ENCODE measurements at regions not wholly inside any gene's neighbourhood (a gene's known extent, or its start where the extent isn't known, plus 50 kb on each side); places are given as distances from the start of the nearest gene placed in this dataset.

DNA sequence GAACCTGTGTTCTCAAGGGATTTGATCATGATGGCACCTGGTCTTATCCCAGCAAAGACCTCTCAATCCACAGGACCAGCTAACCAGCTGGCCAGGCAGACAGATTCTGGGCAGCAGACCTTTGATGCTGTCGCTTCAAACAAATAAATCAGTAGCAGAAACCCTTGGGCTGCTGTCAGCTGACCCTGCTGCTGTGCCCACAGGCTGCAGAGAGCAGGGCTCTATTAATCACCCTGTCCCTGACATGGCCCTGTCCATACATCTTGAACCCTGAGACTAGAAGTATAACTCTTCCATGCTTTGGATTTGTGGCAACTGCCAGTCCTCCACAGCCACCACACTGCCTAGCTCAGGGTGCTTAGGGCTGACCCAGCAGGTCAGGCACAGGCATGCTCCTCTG is 244.1 kb upstream of the PODXL start:
- TF ChIP-seq ZNF584 (CRISPR knock-in tag; IDR thresholded peaks at IDR 0.05; ENCODE audit: low read depth) (no peak), ZNF24 (IDR thresholded peaks at IDR 0.05) (no peak), HNRNPL (IDR thresholded peaks at IDR 0.05; ENCODE audit: low read depth, low read length) (no peak), FIP1L1 (IDR thresholded peaks at IDR 0.05; ENCODE audit: low read depth, low read length, poor library complexity, severe bottlenecking) (no peak), ZNF274 (IDR thresholded peaks at IDR 0.05; ENCODE audit: borderline replicate concordance, low read depth, low read length) (no peak), BCL6 (CRISPR knock-in tag; IDR thresholded peaks at IDR 0.05) (no peak), SIN3A (IDR thresholded peaks at IDR 0.05; ENCODE audit: borderline replicate concordance in 2 of 2, control insufficient read depth in 1 of 2, low read depth in 2 of 2, low read length in 2 of 2) (no peak), FOXA1 (IDR thresholded peaks at IDR 0.05; ENCODE audit: borderline replicate concordance) (no peak), EZH2 (IDR thresholded peaks at IDR 0.05; ENCODE audit: borderline replicate concordance, low read depth, low read length) (no peak)
- TF ChIP-seq, protein P1, sequence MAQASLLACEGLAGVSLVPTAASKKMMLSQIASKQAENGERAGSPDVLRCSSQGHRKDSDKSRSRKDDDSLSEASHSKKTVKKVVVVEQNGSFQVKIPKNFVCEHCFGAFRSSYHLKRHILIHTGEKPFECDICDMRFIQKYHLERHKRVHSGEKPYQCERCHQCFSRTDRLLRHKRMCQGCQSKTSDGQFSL (CRISPR knock-in tag; IDR thresholded peaks at IDR 0.05), result no peak
- TF ChIP-seq, protein P1 (tag; IDR thresholded peaks at IDR 0.05), result no peak
- TF ChIP-seq, protein P2, sequence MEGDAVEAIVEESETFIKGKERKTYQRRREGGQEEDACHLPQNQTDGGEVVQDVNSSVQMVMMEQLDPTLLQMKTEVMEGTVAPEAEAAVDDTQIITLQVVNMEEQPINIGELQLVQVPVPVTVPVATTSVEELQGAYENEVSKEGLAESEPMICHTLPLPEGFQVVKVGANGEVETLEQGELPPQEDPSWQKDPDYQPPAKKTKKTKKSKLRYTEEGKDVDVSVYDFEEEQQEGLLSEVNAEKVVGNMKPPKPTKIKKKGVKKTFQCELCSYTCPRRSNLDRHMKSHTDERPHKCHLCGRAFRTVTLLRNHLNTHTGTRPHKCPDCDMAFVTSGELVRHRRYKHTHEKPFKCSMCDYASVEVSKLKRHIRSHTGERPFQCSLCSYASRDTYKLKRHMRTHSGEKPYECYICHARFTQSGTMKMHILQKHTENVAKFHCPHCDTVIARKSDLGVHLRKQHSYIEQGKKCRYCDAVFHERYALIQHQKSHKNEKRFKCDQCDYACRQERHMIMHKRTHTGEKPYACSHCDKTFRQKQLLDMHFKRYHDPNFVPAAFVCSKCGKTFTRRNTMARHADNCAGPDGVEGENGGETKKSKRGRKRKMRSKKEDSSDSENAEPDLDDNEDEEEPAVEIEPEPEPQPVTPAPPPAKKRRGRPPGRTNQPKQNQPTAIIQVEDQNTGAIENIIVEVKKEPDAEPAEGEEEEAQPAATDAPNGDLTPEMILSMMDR (IDR thresholded peaks at IDR 0.05 in 2 of 3, conservative IDR thresholded peaks at IDR 0.05 in 1 of 3; ENCODE audit: insufficient read depth in 2 of 3, low read depth in 1 of 3, low read length in 3 of 3), result no peak
- TF ChIP-seq, protein P3, sequence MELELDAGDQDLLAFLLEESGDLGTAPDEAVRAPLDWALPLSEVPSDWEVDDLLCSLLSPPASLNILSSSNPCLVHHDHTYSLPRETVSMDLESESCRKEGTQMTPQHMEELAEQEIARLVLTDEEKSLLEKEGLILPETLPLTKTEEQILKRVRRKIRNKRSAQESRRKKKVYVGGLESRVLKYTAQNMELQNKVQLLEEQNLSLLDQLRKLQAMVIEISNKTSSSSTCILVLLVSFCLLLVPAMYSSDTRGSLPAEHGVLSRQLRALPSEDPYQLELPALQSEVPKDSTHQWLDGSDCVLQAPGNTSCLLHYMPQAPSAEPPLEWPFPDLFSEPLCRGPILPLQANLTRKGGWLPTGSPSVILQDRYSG (tag; conservative IDR thresholded peaks at IDR 0.05; ENCODE audit: low read depth), result no peak
- TF ChIP-seq, protein P4, sequence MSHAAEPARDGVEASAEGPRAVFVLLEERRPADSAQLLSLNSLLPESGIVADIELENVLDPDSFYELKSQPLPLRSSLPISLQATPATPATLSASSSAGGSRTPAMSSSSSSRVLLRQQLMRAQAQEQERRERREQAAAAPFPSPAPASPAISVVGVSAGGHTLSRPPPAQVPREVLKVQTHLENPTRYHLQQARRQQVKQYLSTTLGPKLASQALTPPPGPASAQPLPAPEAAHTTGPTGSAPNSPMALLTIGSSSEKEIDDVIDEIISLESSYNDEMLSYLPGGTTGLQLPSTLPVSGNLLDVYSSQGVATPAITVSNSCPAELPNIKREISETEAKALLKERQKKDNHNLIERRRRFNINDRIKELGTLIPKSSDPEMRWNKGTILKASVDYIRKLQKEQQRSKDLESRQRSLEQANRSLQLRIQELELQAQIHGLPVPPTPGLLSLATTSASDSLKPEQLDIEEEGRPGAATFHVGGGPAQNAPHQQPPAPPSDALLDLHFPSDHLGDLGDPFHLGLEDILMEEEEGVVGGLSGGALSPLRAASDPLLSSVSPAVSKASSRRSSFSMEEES (CRISPR knock-in tag; IDR thresholded peaks at IDR 0.05), result no peak
- TF ChIP-seq, protein P5, sequence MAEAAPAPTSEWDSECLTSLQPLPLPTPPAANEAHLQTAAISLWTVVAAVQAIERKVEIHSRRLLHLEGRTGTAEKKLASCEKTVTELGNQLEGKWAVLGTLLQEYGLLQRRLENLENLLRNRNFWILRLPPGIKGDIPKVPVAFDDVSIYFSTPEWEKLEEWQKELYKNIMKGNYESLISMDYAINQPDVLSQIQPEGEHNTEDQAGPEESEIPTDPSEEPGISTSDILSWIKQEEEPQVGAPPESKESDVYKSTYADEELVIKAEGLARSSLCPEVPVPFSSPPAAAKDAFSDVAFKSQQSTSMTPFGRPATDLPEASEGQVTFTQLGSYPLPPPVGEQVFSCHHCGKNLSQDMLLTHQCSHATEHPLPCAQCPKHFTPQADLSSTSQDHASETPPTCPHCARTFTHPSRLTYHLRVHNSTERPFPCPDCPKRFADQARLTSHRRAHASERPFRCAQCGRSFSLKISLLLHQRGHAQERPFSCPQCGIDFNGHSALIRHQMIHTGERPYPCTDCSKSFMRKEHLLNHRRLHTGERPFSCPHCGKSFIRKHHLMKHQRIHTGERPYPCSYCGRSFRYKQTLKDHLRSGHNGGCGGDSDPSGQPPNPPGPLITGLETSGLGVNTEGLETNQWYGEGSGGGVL (CRISPR knock-in tag; IDR thresholded peaks at IDR 0.05), result no peak
